ENCODE measurements at regions not wholly inside any gene's neighbourhood (a gene's known extent, or its start where the extent isn't known, plus 50 kb on each side); places are given as distances from the start of the nearest gene placed in this dataset.

GRCh38 chr14:75370416-75371205 is 57.2 kb upstream of the JDP2 start:
- no peak for DNase-seq (ENCODE audit: low read depth in 2 of 2)

GRCh38 chr14:75371297-75371696 is 56.5 kb upstream of the JDP2 start:
- no peak for DNase-seq (ENCODE audit: low read depth in 2 of 2)

GRCh38 chr14:75372260-75372659 is 55.6 kb upstream of the JDP2 start:
- no peak for DNase-seq (ENCODE audit: low read depth in 2 of 2)

GRCh38 chr14:75373133-75373532 is 54.7 kb upstream of the JDP2 start:
- DNase-seq (ENCODE audit: low read depth in 2 of 2): no peak

GRCh38 chr14:75373616-75374015 is 54.2 kb upstream of the JDP2 start:
- no peak for DNase-seq (ENCODE audit: low read depth in 2 of 2)

- DNase-seq (ENCODE audit: low read depth in 2 of 2): no peak
Observed at GRCh38 chr14:75374911-75375310, 52.9 kb upstream of the JDP2 start.

- no peak for DNase-seq (ENCODE audit: low read depth in 2 of 2)
Observed at GRCh38 chr14:75375983-75376382, 51.8 kb upstream of the JDP2 start.

Measured in stimulated activated CD4-positive, alpha-beta T cell treated with anti-CD3 and anti-CD28 coated beads, Interleukin-1b, Interleukin-23, amount 100 ng/mL, for 1 hour (primary cell).